ENCODE measurements at regions not wholly inside any gene's neighbourhood (a gene's known extent, or its start where the extent isn't known, plus 50 kb on each side); places are given as distances from the start of the nearest gene placed in this dataset.

DNA sequence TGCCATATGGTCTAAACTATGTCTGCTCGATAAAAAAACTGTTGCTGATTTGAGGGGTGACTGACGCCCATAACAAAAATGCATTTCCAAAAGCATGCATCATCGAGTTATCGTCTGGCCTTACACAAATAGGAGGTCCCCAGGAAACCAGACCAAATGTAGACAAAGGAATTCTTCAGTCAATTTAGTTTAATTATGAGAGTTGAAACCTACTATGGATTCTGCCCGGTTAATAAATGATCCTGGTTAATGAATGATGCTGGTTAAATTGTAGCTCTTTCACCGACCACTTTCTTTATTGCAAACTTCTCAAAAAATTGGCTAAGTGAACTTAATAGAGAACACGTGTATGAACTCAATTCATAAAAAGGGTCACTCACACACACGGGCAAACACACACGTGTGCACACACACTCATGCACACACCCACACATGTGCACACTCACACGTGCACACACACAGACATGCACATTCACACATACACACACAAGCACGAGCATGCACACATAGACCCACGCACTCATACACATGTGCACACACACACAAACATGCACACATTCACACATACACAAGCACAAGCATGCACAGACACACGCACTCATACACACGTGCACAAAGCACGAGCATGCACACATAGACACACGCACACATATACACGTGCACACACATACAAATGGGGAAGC, 59.0 kb upstream of the SALL3 start:
- TF ChIP-seq POLR2A (IDR thresholded peaks at IDR 0.05; ENCODE audit: low read length) (no peak), GATA1 (IDR thresholded peaks at IDR 0.05; ENCODE audit: low read depth, low read length) (no peak)

Data from erythroblast (primary cell).